Caki2 (cell line): ENCODE measurements at regions not wholly inside any gene's neighbourhood (a gene's known extent, or its start where the extent isn't known, plus 50 kb on each side); places are given as distances from the start of the nearest gene placed in this dataset.
A peak's percentile ranks its signal among the peaks of the same experiment; 100 is the strongest.

Experiments
- DNase-seq: peaks from one replicate; pipeline ENCODE4 v3.0.0-alpha.2; 2015; ENCODE audit warnings: low read depth
- in situ Hi-C: cut with HindIII; loops from 2 replicates; pipeline ENCODE4 v1.10.0; 2016; ENCODE audit warnings: low sequenced_read_pairs, low pct_unique_long_range_greater_than_20kb, mixed read lengths

- in situ Hi-C loops, result no loop called here
- DNase-seq, result no peak
Measured at GRCh38 chr4:136922066-136922465, 610.2 kb downstream of the PCDH18 start.

DNA sequence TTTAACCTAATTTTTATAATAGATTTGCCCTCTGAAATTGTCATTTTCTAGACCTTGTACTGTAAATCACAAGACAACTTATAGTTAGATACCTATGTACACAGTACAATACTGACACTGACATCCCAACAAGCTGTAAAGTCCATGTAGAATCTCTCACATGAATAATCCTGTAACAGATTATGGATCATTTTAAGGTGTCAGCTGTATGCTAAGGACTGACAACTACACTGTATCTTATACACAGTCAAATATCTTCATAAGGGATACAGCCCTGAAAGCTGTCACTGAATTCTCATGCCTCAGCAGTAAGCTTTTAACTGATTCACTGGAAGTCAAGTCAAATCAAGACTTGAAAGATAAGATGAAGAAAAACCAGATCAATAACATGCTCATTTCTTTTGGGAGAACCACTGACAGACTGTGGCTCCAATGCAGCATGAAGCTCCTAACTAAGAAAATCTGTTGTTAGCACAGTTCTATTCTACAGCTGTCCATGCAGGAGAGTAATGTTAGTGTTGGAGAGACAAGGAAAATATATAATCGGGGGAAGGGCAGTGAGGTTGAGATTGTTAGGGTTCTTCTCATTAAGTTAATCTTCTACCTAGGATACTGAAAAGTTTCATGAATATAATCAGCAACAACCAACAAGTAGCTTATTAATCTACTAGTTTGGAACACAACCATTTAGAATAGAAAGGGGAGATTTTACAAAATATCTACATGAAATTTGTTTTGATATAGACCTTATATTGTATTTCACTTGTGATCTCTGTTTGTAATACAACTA is 612.0 kb downstream of the PCDH18 start:
- DNase-seq, result no peak
- in situ Hi-C loops, result no loop called here

DNA sequence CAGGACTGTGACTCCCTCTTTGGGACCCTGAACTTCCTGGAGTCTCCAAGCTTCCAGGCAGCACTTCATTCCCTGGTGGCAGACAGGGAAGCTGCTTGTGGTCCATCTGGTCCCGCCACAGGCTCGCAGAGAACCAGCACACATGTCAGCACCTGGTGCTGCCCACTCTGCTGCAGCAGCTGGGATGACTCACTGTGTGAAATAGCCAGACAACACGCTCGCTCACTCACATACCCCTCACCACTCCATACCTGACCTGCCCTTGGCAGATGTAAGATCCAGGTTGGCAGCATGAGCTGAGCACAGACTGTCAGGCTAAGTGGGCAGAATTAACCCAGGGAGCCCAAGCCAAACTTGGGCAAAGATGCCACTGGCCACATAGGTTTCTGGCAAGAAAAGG is 613.5 kb downstream of the PCDH18 start:
- no peak for DNase-seq
- in situ Hi-C loops, result no loop called here

- no peak for DNase-seq
- in situ Hi-C loops, result no loop called here
Measured at GRCh38 chr4:136917312-136918110, 614.8 kb downstream of the PCDH18 start.

DNA sequence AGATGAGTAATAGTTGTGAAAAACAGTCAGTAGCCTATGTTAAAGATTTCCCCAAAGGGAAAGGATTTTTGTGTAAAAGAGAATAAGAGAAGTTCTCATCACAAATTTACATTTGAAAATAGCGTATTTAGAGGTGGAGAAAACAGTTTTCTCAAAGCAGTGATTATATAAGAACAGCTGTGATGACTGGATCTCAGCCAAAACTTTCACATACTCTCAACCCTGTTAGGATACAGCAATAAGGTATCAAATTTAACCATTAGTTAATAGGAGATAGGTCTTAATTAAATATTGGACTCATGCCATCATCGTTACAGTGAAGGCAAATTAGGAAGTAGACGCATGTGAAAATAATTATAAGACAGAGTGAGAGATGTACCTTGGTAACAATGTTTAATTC is 622.7 kb downstream of the PCDH18 start:
- DNase-seq, result no peak
- in situ Hi-C loops, result no loop called here

GRCh38 chr4:136908122-136908521 is 624.2 kb downstream of the PCDH18 start:
- no peak for DNase-seq
- in situ Hi-C loops, result no loop called here

- no peak for DNase-seq
- in situ Hi-C loops, result no loop called here
Measured at GRCh38 chr4:136900696-136901095, 631.6 kb downstream of the PCDH18 start.

GRCh38 chr4:136898590-136899248 is 633.6 kb downstream of the PCDH18 start:
- no peak for DNase-seq
- in situ Hi-C loops, result no loop called here

- in situ Hi-C loops, result no loop called here
Measured at GRCh38 chr4:136893573-136893972, 638.7 kb downstream of the PCDH18 start.

GRCh38 chr4:136881666-136882065 is 650.6 kb downstream of the PCDH18 start:
- no peak for DNase-seq
- in situ Hi-C loops, result no loop called here

More at GRCh38 chr4:136893573-136893972, 638.7 kb downstream of the PCDH18 start:
- no peak for DNase-seq

DNA sequence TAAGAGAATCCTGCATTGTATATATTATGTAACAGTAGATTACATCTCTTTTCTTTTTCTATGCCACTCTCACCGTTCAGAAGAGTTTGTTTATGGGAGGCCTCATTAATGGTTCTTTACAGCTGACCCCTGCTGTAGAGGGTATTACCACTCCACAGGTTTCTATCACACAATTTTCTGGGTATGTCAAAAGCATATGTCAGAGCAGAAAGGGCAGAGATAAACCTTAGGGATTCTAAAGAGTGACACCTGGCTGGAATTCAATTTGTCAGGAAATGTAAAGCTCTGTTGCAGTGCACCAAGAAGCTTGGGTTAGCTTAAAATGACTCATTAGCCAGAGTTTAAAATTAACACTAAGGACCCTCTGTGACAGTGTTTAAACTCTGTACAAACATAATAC is 658.7 kb downstream of the PCDH18 start:
- in situ Hi-C loops, result no loop called here
- DNase-seq, result no peak

DNA sequence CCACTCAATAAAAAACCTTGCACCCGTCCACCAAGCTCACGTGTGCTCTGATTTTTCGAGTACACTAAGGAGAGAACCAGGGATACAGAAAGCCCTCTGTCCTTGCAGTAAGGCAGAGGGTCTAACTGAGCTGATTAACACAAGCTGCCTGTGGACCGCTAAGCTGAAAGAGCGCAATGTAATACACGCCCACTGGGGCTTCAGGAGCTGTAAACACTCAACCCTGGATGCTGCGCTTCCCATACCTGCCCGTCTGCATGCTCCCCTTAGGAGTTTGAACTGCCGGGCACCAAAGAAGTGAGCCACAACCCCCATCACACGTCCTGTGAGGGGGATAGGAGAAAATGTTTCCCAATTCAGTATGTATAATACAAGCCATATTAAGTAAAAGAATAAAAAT is 664.8 kb downstream of the PCDH18 start:
- in situ Hi-C loops, result no loop called here
- DNase-seq, result no peak

DNA sequence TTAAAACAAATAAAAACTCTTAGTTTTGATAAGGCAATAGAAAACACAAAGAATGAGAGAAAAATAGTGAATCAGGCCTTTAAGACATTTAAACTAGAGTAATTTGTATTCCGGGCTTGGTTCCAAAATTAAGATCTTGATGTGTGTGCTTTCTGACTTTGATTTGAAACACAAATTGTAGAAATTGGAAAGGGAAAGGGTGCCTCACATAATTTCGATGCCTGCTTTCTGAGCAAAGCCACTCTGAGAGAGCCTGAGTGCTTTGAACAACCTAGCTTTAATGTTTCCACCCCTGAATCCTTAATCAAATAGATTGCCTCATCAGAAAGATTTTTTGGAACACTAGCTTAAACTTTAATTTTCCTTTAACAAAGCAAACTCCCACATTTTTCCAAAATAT is 666.8 kb downstream of the PCDH18 start:
- no peak for DNase-seq
- in situ Hi-C loops, result no loop called here

- in situ Hi-C loops, result no loop called here
- peak; percentile 47 for DNase-seq
Measured at GRCh38 chr4:136864604-136865185, 667.6 kb downstream of the PCDH18 start.

GRCh38 chr4:136863756-136864155 is 668.5 kb downstream of the PCDH18 start:
- in situ Hi-C loops, result no loop called here
- DNase-seq, result no peak

GRCh38 chr4:136862653-136863052 is 669.6 kb downstream of the PCDH18 start:
- no peak for DNase-seq
- in situ Hi-C loops, result no loop called here

DNA sequence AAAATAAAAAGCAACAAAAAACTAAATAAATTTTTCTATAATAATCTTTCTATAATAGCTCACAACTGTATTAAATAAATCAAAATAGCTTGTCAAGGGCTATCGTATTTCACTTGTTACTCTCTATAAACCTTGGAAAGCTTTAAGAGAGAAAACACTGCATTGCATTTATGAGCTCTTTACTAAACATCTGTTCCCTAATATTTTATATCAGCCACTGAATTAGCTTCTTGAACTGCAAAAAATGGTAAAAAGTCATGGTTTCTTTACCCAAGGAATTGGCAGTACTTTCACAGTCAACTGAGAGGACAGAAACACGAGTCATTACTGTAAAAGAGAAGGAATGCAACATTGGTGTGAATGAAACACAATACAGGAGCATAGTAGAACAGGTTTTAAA is 671.2 kb downstream of the PCDH18 start:
- no peak for DNase-seq
- in situ Hi-C loops, result no loop called here

DNA sequence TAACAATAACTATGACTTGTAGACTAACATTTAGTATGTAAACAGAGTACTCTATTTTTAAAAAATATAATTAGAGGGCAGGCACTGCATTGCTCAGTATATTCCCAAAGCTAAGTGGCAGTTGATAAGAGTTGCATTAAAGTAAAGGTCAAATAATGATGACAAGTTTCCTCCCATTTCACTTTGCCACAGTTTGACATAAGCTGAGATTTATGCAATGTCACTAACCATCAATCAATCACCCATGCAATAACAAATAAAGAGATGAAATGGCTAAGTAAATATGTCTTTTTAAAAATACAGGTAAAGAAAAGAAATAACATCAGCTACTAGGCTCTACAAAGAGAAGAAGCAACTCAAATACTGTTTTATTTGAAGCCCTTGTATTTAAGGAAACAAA is 673.4 kb downstream of the PCDH18 start:
- in situ Hi-C loops, result no loop called here

GRCh38 chr4:136855886-136856285 is 676.4 kb downstream of the PCDH18 start:
- in situ Hi-C loops, result no loop called here
- DNase-seq, result no peak

More for the DNA sequence above, 673.4 kb downstream of the PCDH18 start:
- DNase-seq, result no peak
